CD4-positive, alpha-beta memory T cell (primary cell): ENCODE measurements at regions not wholly inside any gene's neighbourhood (a gene's known extent, or its start where the extent isn't known, plus 50 kb on each side); places are given as distances from the start of the nearest gene placed in this dataset.

Source experiments
- CTCF ChIA-PET: fragments of 350-600 bp; sonication (Branson Sonifier 250); formaldehyde crosslinking; loops from one replicate; lab custom pipeline; 2021; ENCODE audit warnings: inconsistent platforms; ENCODE audit not compliant: partially characterized antibody; lab: Charles Lee
- POLR2A ChIA-PET: fragments of 350-600 bp; sonication (Branson Sonifier 250); formaldehyde crosslinking; loops from one replicate; lab custom pipeline; 2021; ENCODE audit not compliant: partially characterized antibody; lab: Charles Lee
- DNase-seq, 5 donors: peaks; one replicate each; pipeline versions ENCODE4 v3.0.0 to v3.0.0-alpha.2; 2020 to 2022; ENCODE audit warnings: mixed read lengths in 1 of 5
- H3K27ac ChIP-seq: one replicate; pipeline ENCODE4 v1.7.0; 2013; ENCODE audit warnings: low read depth, low read length
- H3K27me3 ChIP-seq: 2 replicates; pipeline ENCODE4 v1.7.0; 2013; ENCODE audit warnings: mild to moderate bottlenecking, low read length, moderate library complexity; ENCODE audit not compliant: insufficient read depth
- H3K36me3 ChIP-seq: 2 replicates; pipeline ENCODE4 v1.7.0; 2013; ENCODE audit warnings: mild to moderate bottlenecking, low read length, moderate library complexity; ENCODE audit not compliant: insufficient read depth
- H3K4me1 ChIP-seq: 2 replicates; pipeline ENCODE4 v1.7.0; 2013; ENCODE audit warnings: mild to moderate bottlenecking, low read length, moderate library complexity; ENCODE audit not compliant: insufficient read depth
- H3K4me3 ChIP-seq, 2 donors: one replicate each; pipeline ENCODE4 v1.7.0; 2013; ENCODE audit warnings: low read length in 2 of 2, mild to moderate bottlenecking in 1 of 2
- H3K9me3 ChIP-seq, 2 donors: one replicate each; pipeline ENCODE4 v1.7.0; 2013; ENCODE audit warnings: low read length in 2 of 2, control low read depth in 1 of 2; ENCODE audit not compliant: control insufficient read depth in 1 of 2
- H3K27ac Mint-ChIP-seq, 7 donors: one replicate each; pipeline ENCODE4 v1.8.0; 2020 to 2021; ENCODE audit warnings: mixed read lengths in 7 of 7, mild to moderate bottlenecking in 6 of 7, inconsistent platforms in 3 of 7, moderate library complexity in 3 of 7
- H3K27me3 Mint-ChIP-seq, 2 donors: one replicate each; pipeline ENCODE4 v1.8.0; 2020 to 2021; ENCODE audit warnings: mixed read lengths in 2 of 2
- H3K36me3 Mint-ChIP-seq, 2 donors: one replicate each; pipeline ENCODE4 v1.8.0; 2020 to 2021; ENCODE audit warnings: mixed read lengths in 2 of 2, inconsistent platforms in 1 of 2, mild to moderate bottlenecking in 1 of 2
- H3K4me1 Mint-ChIP-seq, 4 donors: one replicate each; pipeline ENCODE4 v1.8.0; 2020 to 2021; ENCODE audit warnings: mixed read lengths in 4 of 4, mild to moderate bottlenecking in 1 of 4
- H3K4me3 Mint-ChIP-seq, 8 donors: one replicate each; pipeline ENCODE4 v1.8.0; 2020 to 2021; ENCODE audit warnings: mixed read lengths in 8 of 8, mild to moderate bottlenecking in 7 of 8, moderate library complexity in 6 of 8, inconsistent platforms in 3 of 8
- H3K9me3 Mint-ChIP-seq, 8 donors: one replicate each; pipeline ENCODE4 v1.8.0; 2020 to 2021; ENCODE audit warnings: mixed read lengths in 8 of 8, mild to moderate bottlenecking in 5 of 8, inconsistent platforms in 3 of 8, moderate library complexity in 1 of 8
- intact Hi-C: fragments of 100-400 bp; cut with micrococcal nuclease; formaldehyde crosslinking; loops from one replicate; pipeline ENCODE4 v1.15.1; 2023

DNA sequence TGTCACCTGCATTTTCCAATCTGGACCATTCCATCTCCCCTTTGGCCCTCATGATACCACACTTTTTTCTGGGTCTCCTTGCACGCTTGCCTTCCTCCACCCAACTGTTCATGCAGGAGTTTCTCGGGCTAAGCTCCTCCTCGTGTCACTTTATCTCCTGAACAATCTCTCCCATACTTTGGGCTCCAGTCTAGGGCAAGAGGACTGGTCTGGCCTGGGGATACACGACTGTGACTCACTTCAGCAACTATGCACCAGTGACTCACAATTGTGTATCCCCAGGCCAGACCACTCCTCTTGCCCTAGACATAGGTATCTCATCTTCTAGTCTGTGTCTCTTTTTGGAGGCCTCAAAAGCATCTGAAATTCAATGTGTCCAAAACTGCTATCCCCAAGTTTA lies 149.4 kb upstream of the PTPRM start:
- POLR2A ChIA-PET, result no interaction called here
- Mint-ChIP-seq H3K4me3 (no peak overlapping the region), H3K36me3 (no peaks in the 10 kb centered on the region), H3K9me3 (peaks cover 0 to 17% (median 3%) of the 10 kb centered on the region in 8 donors), H3K4me1 (no peaks in the 10 kb centered on the region), H3K27me3 (peaks cover 0 to 3% of the 10 kb centered on the region in 2 donors), H3K27ac (no peak overlapping the region)
- Histone ChIP-seq H3K4me3 (no peak overlapping the region), H3K9me3 (no peaks in the 10 kb centered on the region), H3K27me3 (no peaks in the 10 kb centered on the region), H3K36me3 (no peaks in the 10 kb centered on the region), H3K27ac (no peak overlapping the region), H3K4me1 (no peaks in the 10 kb centered on the region)
- CTCF ChIA-PET, result no interaction called here
- no peak for DNase-seq
- intact Hi-C loops, result no loop called here

DNA sequence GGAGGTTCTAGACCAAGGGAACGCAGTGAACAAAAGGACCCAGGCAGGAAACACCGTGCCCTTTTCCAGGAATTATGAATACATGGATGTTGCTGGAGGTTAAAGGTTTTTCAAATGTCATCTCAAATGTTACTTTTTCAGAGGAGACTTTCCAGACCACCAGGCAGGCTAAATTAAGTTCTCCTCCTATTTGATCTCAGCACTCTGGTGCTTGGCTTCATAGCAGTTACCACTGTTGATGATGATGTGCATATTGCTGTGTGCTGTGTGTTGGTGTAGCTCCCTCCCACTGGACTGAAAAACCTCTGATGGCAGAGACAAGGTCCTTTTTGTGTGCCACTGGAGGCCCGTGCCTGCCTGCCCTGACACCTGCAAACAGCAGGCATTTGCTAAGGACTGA lies 137.3 kb upstream of the PTPRM start:
- Histone ChIP-seq H3K27me3 (no peaks in the 10 kb centered on the region), H3K9me3 (no peaks in the 10 kb centered on the region), H3K36me3 (no peaks in the 10 kb centered on the region), H3K27ac (no peak overlapping the region), H3K4me3 (no peak overlapping the region), H3K4me1 (no peaks in the 10 kb centered on the region)
- ChIA-PET CTCF (no interaction called here), POLR2A (no interaction called here)
- H3K9me3 Mint-ChIP-seq, result peaks cover 1 to 6% (median 4%) of the 10 kb centered on the region in 8 donors
- DNase-seq, result no peak
- H3K36me3 Mint-ChIP-seq, result no peaks in the 10 kb centered on the region
- H3K27me3 Mint-ChIP-seq, result peaks cover 0 to 3% of the 10 kb centered on the region in 2 donors
- no peak overlapping the region for H3K4me3 Mint-ChIP-seq
- H3K27ac Mint-ChIP-seq, result no peak overlapping the region
- H3K4me1 Mint-ChIP-seq, result no peaks in the 10 kb centered on the region
- intact Hi-C loops, result no loop called here

DNA sequence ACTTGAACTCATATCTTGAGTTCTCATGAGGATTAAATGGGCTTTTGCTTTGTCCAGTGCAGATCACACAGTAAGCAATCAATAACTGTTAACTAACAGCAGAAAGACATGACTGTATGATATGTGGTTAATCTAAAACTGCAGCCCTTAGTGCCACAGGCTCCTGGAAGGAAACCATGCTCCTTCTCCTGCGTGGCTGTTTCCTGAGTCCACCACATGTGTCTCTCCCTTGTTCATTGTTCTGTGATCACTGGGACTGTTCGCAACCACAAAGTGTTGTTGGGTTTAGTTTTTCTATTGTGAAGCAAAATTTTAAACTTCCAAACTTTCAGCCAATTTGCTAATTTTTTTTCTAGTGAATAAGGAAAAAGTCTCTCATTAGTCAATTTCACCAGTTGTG lies 130.9 kb upstream of the PTPRM start:
- intact Hi-C loops, result no loop called here
- ChIA-PET CTCF (no interaction called here), POLR2A (no interaction called here)
- no peak overlapping the region for H3K4me3 ChIP-seq
- no peak overlapping the region for H3K27ac Mint-ChIP-seq
- no peaks in the 10 kb centered on the region for H3K9me3 ChIP-seq
- H3K4me3 Mint-ChIP-seq, result no peak overlapping the region
- no peaks in the 10 kb centered on the region for H3K36me3 ChIP-seq
- no peaks in the 10 kb centered on the region for H3K4me1 Mint-ChIP-seq
- no peaks in the 10 kb centered on the region for H3K36me3 Mint-ChIP-seq
- peaks cover 0 to 4% (median 0%) of the 10 kb centered on the region in 8 donors for H3K9me3 Mint-ChIP-seq
- H3K27me3 ChIP-seq, result no peaks in the 10 kb centered on the region
- DNase-seq, result no peak
- no peaks in the 10 kb centered on the region for H3K4me1 ChIP-seq
- no peak overlapping the region for H3K27ac ChIP-seq
- H3K27me3 Mint-ChIP-seq, result peaks cover 0 to 1% of the 10 kb centered on the region in 2 donors

DNA sequence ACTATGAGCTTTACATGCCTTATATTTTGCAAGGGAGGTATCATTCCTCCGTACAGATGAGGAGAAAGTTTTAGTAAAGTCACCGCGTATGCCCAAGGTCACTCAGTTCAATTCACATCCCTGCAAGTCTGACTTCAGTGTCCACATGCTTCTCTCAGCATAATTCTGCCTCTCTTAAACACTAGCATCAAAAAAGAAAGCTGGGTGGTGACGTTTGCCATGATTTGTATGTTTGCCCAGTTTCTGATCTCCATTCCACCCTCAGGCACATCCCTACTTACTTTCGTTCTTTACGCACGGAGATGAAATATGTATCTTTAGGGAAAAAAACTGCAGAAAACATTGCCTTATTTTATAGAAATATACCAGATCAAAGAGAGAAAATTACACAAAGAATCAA lies 129.2 kb upstream of the PTPRM start:
- Mint-ChIP-seq H3K36me3 (no peaks in the 10 kb centered on the region), H3K9me3 (peaks cover 0 to 4% (median 0%) of the 10 kb centered on the region in 8 donors), H3K4me1 (no peaks in the 10 kb centered on the region), H3K4me3 (no peak overlapping the region), H3K27me3 (peaks cover 0 to 1% of the 10 kb centered on the region in 2 donors), H3K27ac (no peak overlapping the region)
- Histone ChIP-seq H3K36me3 (no peaks in the 10 kb centered on the region), H3K27me3 (no peaks in the 10 kb centered on the region), H3K4me3 (no peak overlapping the region), H3K4me1 (no peaks in the 10 kb centered on the region), H3K9me3 (no peaks in the 10 kb centered on the region), H3K27ac (no peak overlapping the region)
- DNase-seq, result no peak
- CTCF ChIA-PET, result no interaction called here
- POLR2A ChIA-PET, result no interaction called here
- intact Hi-C loops, result no loop called here

DNA sequence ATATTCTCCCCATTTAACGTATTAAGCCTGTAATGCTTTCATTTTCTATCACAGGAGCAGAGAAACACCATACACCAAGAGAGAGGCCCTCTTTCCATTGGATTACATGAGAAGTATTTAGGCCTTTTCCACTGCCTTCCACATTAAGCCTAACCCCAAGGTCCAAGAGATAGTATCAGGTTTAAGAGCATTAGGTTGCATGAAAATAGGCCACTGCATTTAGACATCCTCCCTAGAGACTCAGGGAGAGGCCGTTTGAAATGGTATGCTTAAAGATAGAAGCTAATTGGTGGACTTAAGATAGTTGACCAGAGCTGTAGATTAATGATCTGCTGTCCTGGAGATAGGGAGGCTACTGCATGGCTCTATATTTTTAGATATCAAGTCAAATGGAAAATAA lies 128.5 kb upstream of the PTPRM start:
- Mint-ChIP-seq H3K9me3 (peaks cover 0 to 4% (median 0%) of the 10 kb centered on the region in 8 donors), H3K36me3 (no peaks in the 10 kb centered on the region), H3K27ac (no peak overlapping the region), H3K4me3 (no peak overlapping the region), H3K4me1 (no peaks in the 10 kb centered on the region), H3K27me3 (peaks cover 0 to 1% of the 10 kb centered on the region in 2 donors)
- no peak for DNase-seq
- no peak overlapping the region for H3K27ac ChIP-seq
- CTCF ChIA-PET, result no interaction called here
- H3K4me3 ChIP-seq, result no peak overlapping the region
- intact Hi-C loops, result no loop called here
- H3K36me3 ChIP-seq, result no peaks in the 10 kb centered on the region
- POLR2A ChIA-PET, result no interaction called here
- no peaks in the 10 kb centered on the region for H3K9me3 ChIP-seq
- no peaks in the 10 kb centered on the region for H3K4me1 ChIP-seq
- no peaks in the 10 kb centered on the region for H3K27me3 ChIP-seq

DNA sequence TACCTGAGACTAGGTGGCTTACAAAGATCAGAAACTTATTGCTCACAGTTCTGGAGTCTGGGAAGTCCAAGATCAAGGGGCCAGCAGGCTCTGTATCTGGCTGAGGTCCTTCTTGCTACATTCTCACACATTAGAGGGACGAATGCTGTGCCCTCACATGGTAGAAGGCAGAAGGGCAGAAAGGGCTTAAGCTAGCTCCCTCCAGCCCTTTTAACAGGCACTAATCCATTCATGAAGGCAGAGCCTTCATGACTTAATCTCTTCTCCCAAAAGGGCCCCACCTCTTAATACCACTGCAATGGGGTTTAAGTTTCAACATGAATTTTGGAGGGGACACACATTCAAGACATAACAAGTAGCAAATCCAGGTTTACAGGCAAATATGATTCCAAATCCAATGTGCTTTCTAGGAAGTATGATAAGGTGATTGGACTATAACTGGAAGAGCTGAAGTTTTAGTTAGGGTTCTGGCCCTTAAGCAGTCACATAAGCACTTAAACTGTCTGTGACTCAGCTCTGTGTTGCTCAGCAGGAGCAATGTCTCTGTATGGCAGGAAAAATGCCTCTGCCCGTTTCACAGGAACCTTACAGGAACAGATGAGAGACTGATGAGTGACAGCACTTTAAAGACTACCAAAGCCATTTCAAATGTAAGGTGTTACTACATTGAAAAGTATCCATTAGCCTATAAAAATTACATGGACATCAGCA lies 119.6 kb upstream of the PTPRM start:
- no peak for DNase-seq
- H3K27me3 ChIP-seq, result no peaks in the 10 kb centered on the region
- Mint-ChIP-seq H3K4me1 (no peaks in the 10 kb centered on the region), H3K9me3 (peaks cover 0 to 3% (median under 1%) of the 10 kb centered on the region in 8 donors), H3K4me3 (no peak overlapping the region), H3K36me3 (no peaks in the 10 kb centered on the region), H3K27me3 (no peaks in the 10 kb centered on the region), H3K27ac (no peak overlapping the region)
- no peaks in the 10 kb centered on the region for H3K36me3 ChIP-seq
- no peak overlapping the region for H3K4me3 ChIP-seq
- intact Hi-C loops, result no loop called here
- ChIA-PET CTCF (no interaction called here), POLR2A (no interaction called here)
- H3K27ac ChIP-seq, result no peak overlapping the region
- H3K9me3 ChIP-seq, result no peaks in the 10 kb centered on the region
- H3K4me1 ChIP-seq, result no peaks in the 10 kb centered on the region

GRCh38 chr18:7452331-7452730 lies 114.8 kb upstream of the PTPRM start:
- Mint-ChIP-seq H3K27me3 (no peaks in the 10 kb centered on the region), H3K9me3 (peaks cover 0 to 3% (median 0%) of the 10 kb centered on the region in 8 donors), H3K36me3 (no peaks in the 10 kb centered on the region), H3K4me1 (no peaks in the 10 kb centered on the region), H3K4me3 (no peak overlapping the region), H3K27ac (no peak overlapping the region)
- no peak overlapping the region for H3K4me3 ChIP-seq
- intact Hi-C loops, result no loop called here
- CTCF ChIA-PET, result no interaction called here
- H3K9me3 ChIP-seq, result no peaks in the 10 kb centered on the region
- no peaks in the 10 kb centered on the region for H3K36me3 ChIP-seq
- no peak overlapping the region for H3K27ac ChIP-seq
- H3K4me1 ChIP-seq, result no peaks in the 10 kb centered on the region
- POLR2A ChIA-PET, result no interaction called here
- H3K27me3 ChIP-seq, result no peaks in the 10 kb centered on the region
- DNase-seq, result no peak
